ENCODE measurements at regions not wholly inside any gene's neighbourhood (a gene's known extent, or its start where the extent isn't known, plus 50 kb on each side); places are given as distances from the start of the nearest gene placed in this dataset.

DNA sequence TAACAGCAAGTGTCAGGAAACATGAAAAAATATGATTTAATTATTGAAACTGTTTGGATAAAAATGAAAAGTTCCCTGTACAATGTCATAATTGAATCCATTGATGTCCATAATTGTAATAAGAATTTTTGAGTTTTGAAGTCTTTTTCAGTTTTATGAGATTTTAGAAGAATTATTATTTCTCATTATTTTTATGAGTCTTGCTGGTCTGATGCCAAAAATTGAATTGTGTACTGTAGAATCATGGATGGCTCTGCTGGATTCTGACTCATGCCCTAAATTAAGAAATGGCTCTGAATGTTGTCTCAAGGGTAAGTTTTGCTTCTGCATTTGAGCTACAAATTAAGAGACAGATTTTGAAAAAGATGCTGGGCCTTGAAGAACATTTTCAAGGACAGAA, 132.8 kb upstream of the MAP9 start:
- no peak overlapping the region for H3K4me2 ChIP-seq (ENCODE audit: control insufficient read depth, extremely low read depth, insufficient read depth, low read depth, low read length)
- dilution Hi-C loops (cut with MboI; ENCODE audit: extremely low pct_ligation_motif_present, low sequenced_read_pairs): no loop called here
- no peak overlapping the region for H3K27ac ChIP-seq (ENCODE audit: control insufficient read depth, insufficient read depth, low read length)
- no peaks in the 10 kb centered on the region for H3K36me3 ChIP-seq (ENCODE audit: control insufficient read depth in 2 of 2, extremely low read depth in 1 of 2, insufficient read depth in 2 of 2, low read length in 2 of 2)
- no peak for TF ChIP-seq EZH2 (IDR thresholded peaks at IDR 0.05; ENCODE audit: low read length)
- TF ChIP-seq, protein P1, sequence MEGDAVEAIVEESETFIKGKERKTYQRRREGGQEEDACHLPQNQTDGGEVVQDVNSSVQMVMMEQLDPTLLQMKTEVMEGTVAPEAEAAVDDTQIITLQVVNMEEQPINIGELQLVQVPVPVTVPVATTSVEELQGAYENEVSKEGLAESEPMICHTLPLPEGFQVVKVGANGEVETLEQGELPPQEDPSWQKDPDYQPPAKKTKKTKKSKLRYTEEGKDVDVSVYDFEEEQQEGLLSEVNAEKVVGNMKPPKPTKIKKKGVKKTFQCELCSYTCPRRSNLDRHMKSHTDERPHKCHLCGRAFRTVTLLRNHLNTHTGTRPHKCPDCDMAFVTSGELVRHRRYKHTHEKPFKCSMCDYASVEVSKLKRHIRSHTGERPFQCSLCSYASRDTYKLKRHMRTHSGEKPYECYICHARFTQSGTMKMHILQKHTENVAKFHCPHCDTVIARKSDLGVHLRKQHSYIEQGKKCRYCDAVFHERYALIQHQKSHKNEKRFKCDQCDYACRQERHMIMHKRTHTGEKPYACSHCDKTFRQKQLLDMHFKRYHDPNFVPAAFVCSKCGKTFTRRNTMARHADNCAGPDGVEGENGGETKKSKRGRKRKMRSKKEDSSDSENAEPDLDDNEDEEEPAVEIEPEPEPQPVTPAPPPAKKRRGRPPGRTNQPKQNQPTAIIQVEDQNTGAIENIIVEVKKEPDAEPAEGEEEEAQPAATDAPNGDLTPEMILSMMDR (optimal IDR thresholded peaks at IDR 0.05 in 1 of 3, IDR thresholded peaks at IDR 0.05 in 1 of 3, conservative IDR thresholded peaks at IDR 0.05 in 1 of 3; ENCODE audit: extremely low read depth in 1 of 3, insufficient read depth in 2 of 3, low read length in 3 of 3): no peak
- no peak for FAIRE-seq
- no peak overlapping the region for H2AFZ ChIP-seq (ENCODE audit: control insufficient read depth, low read length)
- DNase-seq (ENCODE audit: low read depth, low spot score): no peak
- H3K4me3 ChIP-seq (ENCODE audit: control insufficient read depth in 2 of 3, extremely low read depth in 1 of 3, insufficient read depth in 2 of 3, low read depth in 1 of 3, low read length in 3 of 3): no peak overlapping the region
- no peaks in the 10 kb centered on the region for H3K79me2 ChIP-seq (ENCODE audit: control insufficient read depth, insufficient read depth, low read length)
- no peaks in the 10 kb centered on the region for H4K20me1 ChIP-seq (ENCODE audit: control insufficient read depth, extremely low read depth, insufficient read depth, low read length)
- H3K9me3 ChIP-seq (ENCODE audit: control insufficient read depth, low read depth, low read length): no peaks in the 10 kb centered on the region
- no peaks in the 10 kb centered on the region for H3K9me1 ChIP-seq (ENCODE audit: control insufficient read depth, extremely low read depth, insufficient read depth, low read length)
- H3K4me1 ChIP-seq (ENCODE audit: control insufficient read depth, extremely low read depth, insufficient read depth, low read length): no peaks in the 10 kb centered on the region
- no peak overlapping the region for H3K9ac ChIP-seq (ENCODE audit: control insufficient read depth, extremely low read depth, insufficient read depth, low read length)
- H3K27me3 ChIP-seq (ENCODE audit: control insufficient read depth, extremely low read depth, insufficient read depth, low read length): no peaks in the 10 kb centered on the region

DNA sequence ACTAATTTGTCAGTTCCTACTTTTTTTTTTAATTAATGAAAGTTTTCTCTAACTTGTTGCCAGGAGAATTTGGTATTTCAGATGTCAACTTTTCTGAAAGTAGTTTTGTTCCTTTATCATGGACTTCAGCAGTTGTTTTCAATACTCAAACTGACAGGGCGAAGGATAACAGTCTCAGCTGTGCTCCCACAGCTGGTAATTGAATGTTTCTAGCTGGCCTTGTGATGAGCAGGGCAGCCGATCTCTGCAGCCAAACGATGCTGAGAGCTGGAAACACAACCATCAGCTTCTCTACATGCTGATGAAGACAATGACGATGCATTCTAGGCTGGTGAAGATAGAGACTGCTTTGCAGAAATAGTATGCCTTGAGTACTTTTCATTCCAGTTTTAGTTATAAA, 130.0 kb upstream of the MAP9 start:
- no peaks in the 10 kb centered on the region for H4K20me1 ChIP-seq (ENCODE audit: control insufficient read depth, extremely low read depth, insufficient read depth, low read length)
- no peaks in the 10 kb centered on the region for H3K4me1 ChIP-seq (ENCODE audit: control insufficient read depth, extremely low read depth, insufficient read depth, low read length)
- no peak for TF ChIP-seq EZH2 (IDR thresholded peaks at IDR 0.05; ENCODE audit: low read length)
- TF ChIP-seq, protein P1 (optimal IDR thresholded peaks at IDR 0.05 in 1 of 3, IDR thresholded peaks at IDR 0.05 in 1 of 3, conservative IDR thresholded peaks at IDR 0.05 in 1 of 3; ENCODE audit: extremely low read depth in 1 of 3, insufficient read depth in 2 of 3, low read length in 3 of 3): no peak
- no peak overlapping the region for H3K4me3 ChIP-seq (ENCODE audit: control insufficient read depth in 2 of 3, extremely low read depth in 1 of 3, insufficient read depth in 2 of 3, low read depth in 1 of 3, low read length in 3 of 3)
- FAIRE-seq (no peak), DNase-seq (ENCODE audit: low read depth, low spot score) (no peak)
- H3K27me3 ChIP-seq (ENCODE audit: control insufficient read depth, extremely low read depth, insufficient read depth, low read length): no peaks in the 10 kb centered on the region
- H3K4me2 ChIP-seq (ENCODE audit: control insufficient read depth, extremely low read depth, insufficient read depth, low read depth, low read length): no peak overlapping the region
- no peak overlapping the region for H3K27ac ChIP-seq (ENCODE audit: control insufficient read depth, insufficient read depth, low read length)
- H3K79me2 ChIP-seq (ENCODE audit: control insufficient read depth, insufficient read depth, low read length): no peaks in the 10 kb centered on the region
- no peak overlapping the region for H2AFZ ChIP-seq (ENCODE audit: control insufficient read depth, low read length)
- no peaks in the 10 kb centered on the region for H3K9me1 ChIP-seq (ENCODE audit: control insufficient read depth, extremely low read depth, insufficient read depth, low read length)
- no peaks in the 10 kb centered on the region for H3K36me3 ChIP-seq (ENCODE audit: control insufficient read depth in 2 of 2, extremely low read depth in 1 of 2, insufficient read depth in 2 of 2, low read length in 2 of 2)
- no peak overlapping the region for H3K9ac ChIP-seq (ENCODE audit: control insufficient read depth, extremely low read depth, insufficient read depth, low read length)
- no peaks in the 10 kb centered on the region for H3K9me3 ChIP-seq (ENCODE audit: control insufficient read depth, low read depth, low read length)
- dilution Hi-C loops (cut with MboI; ENCODE audit: extremely low pct_ligation_motif_present, low sequenced_read_pairs): no loop called here
